RWPE1 (cell line): ENCODE measurements at regions not wholly inside any gene's neighbourhood (a gene's known extent, or its start where the extent isn't known, plus 50 kb on each side); places are given as distances from the start of the nearest gene placed in this dataset.

Experiments
- CTCF ChIA-PET: fragments of 350-600 bp; sonication (Branson Sonifier 250); formaldehyde crosslinking; extraction: SDS; loops from one replicate; lab custom pipeline; 2021; lab: Yijun Ruan, JAX
- POLR2A ChIA-PET: fragments of 400-600 bp; formaldehyde crosslinking; extraction: SDS; loops from one replicate; lab custom pipeline; 2020; ENCODE audit warnings: antibody characterized with exemption; ENCODE audit not compliant: low non-redundant PET; lab: Yijun Ruan, JAX
- DNase-seq: peaks from one replicate; pipeline ENCODE4 v3.0.0; 2012; ENCODE audit warnings: low spot score
- H3K27ac ChIP-seq: fragments of 450-650 bp; 2 replicates; pipeline ENCODE4 v1.5.1; 2017
- TF ChIP-seq, protein P1 (sequence below): fragments of 450-650 bp; conservative IDR thresholded peaks from 2 replicates; pipeline ENCODE4 v1.5.1; 2017; ENCODE audit warnings: low read depth, mild to moderate bottlenecking

DNA sequence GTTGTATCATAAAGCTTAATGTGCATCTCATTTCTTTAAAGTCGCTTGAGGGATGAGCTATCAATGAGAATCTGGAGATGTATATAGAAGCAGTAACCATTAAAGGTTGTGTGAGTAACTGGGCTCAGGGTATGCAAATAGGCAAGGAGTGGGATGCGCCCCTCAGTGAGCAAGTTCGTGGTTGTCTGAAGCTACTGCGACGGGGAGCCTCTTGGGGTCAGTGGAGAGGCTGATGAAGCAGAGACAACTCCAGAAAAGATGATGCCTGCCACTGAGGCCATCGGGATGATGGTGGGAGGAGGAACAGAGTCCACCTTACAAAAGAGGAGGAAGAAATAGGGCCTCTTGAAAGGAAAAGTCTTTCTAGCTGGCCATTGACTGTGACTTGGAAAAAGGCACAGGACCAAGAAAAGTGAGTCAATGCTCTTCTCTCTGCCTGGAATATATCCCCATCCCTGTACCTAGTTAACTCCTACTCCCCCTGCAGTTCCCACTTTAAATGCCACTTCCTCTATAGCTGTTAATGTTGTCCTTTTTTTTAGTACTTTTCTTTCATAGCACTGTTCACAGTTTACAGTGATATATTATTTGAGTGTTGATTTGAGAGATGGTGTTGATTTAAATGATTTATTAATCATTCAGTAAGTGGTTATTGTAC lies 51.4 kb upstream of the LSM6 start:
- DNase-seq = no peak
- TF ChIP-seq, protein P1, sequence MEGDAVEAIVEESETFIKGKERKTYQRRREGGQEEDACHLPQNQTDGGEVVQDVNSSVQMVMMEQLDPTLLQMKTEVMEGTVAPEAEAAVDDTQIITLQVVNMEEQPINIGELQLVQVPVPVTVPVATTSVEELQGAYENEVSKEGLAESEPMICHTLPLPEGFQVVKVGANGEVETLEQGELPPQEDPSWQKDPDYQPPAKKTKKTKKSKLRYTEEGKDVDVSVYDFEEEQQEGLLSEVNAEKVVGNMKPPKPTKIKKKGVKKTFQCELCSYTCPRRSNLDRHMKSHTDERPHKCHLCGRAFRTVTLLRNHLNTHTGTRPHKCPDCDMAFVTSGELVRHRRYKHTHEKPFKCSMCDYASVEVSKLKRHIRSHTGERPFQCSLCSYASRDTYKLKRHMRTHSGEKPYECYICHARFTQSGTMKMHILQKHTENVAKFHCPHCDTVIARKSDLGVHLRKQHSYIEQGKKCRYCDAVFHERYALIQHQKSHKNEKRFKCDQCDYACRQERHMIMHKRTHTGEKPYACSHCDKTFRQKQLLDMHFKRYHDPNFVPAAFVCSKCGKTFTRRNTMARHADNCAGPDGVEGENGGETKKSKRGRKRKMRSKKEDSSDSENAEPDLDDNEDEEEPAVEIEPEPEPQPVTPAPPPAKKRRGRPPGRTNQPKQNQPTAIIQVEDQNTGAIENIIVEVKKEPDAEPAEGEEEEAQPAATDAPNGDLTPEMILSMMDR = no peak
- CTCF ChIA-PET = no interaction called here
- no peak overlapping the region for H3K27ac ChIP-seq
- POLR2A ChIA-PET = no interaction called here

DNA sequence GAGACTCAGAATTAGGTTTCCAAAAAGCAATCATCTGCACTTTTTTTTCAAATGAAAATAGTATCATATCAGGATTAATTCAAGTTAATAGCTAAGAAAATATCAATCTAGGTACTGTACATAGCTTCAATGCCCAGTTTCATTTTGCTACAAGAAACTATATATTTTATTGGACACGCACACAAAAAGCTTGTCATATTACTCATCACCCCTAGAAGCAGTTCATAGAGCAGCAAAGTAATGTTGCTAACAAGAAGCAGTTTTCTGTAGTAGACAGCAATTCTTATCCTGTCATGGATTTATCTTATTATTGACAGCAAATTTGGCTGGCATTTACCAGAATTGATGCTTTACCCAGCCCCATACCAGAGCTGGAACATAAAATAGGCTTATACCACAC lies 52.3 kb upstream of the LSM6 start:
- POLR2A ChIA-PET = no interaction called here
- H3K27ac ChIP-seq = no peak overlapping the region
- TF ChIP-seq, protein P1 = no peak
- no peak for DNase-seq
- CTCF ChIA-PET = no interaction called here

DNA sequence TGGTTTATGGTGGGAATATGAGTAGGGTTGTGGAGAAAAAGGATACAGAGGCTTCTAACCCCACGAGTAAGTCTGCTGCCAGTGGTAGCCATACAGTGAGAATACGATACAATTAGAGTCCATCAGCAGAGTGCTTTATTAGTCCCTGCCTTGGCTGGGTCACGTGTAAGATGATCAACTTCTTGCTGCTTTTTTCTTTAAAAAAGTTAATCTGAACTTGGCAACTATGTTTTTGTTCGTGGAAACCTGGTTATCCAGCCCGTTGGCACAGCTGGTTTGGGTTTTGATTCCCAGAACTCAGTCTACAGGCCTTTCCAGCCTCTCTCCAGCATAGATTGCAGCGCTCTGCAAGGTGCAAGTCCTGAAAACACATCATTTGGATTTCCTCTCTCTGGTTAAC lies 53.1 kb upstream of the LSM6 start:
- DNase-seq = no peak
- H3K27ac ChIP-seq = no peak overlapping the region
- CTCF ChIA-PET = no interaction called here
- TF ChIP-seq, protein P1 = no peak
- POLR2A ChIA-PET = no interaction called here

DNA sequence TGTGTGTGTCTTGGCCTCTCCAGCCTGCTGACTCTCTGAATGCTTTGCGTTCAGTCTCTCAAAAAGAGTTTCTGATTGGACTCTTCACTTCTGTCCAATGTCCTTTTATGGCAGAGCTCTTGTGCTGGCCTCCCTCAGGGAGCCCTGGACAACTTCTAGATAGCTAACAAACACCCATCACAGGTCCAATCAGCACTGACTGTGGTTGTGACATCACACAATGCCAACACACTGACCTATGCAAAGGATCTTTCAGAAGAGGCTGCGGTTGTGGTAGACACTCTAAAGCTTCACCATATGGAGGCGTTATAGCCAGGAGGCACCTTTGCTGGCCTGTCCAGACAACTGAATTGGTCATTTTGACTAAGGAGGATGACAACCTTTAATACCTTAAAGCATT lies 53.8 kb upstream of the LSM6 start:
- TF ChIP-seq, protein P1 = no peak
- ChIA-PET POLR2A (no interaction called here), CTCF (no interaction called here)
- DNase-seq = no peak
- H3K27ac ChIP-seq = no peak overlapping the region

DNA sequence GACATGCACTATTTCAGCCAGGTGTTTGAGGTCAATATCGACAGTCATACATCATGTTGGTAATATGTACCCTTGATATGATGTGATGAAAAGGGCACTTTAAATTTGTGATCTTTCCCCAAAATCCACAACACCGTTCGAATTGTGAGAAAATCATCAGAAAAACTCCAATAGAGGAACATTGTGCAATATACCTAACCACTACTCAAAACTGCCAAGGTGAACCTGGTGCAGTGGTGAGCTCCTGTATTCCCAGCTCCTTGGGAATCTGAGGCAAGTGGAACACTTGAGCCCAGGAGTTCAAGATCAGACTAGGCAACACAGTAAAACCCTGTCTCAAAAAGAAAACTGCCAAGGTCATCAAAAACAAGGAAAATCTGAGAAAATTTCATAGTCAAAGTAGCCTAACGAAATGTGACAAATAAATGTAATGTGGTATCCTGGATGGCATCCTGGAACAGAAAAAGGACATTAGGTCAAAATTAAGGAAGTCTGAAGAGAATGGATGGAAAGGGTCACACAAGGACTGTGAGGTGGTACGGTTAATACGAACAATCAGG lies 55.6 kb upstream of the LSM6 start:
- ChIA-PET POLR2A (no interaction called here), CTCF (no interaction called here)
- no peak for DNase-seq
- no peak overlapping the region for H3K27ac ChIP-seq
- TF ChIP-seq, protein P1 = no peak

DNA sequence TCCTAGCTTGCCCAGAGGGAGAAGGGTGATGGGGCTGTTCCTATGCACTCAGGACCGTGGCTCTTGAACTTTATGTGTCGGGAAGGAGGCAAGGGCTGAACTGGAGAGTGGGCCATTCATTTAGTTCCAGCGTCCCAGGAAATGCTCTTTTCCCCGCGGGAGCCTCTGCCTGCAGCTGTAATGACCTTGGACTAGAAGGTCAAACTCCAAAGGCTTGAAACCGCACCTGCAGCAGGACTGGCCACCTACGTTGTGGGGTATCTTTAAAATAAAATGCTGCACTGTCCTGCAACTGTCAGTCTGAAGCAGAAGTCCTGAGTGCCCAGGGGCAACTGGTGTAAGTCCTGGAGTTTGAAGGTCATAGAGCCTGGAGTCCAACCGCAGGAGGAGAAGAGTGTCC lies 61.5 kb upstream of the LSM6 start:
- no peak for DNase-seq
- H3K27ac ChIP-seq = no peak overlapping the region
- TF ChIP-seq, protein P1 = no peak
- ChIA-PET POLR2A (no interaction called here), CTCF (interaction anchor here (1.6 kb wide), 1 partner anchor 19 kb away, joined by 4 read pairs; no protein-coding TSS in a partner anchor)
